ENCODE measurements at regions not wholly inside any gene's neighbourhood (a gene's known extent, or its start where the extent isn't known, plus 50 kb on each side); places are given as distances from the start of the nearest gene placed in this dataset.

DNA sequence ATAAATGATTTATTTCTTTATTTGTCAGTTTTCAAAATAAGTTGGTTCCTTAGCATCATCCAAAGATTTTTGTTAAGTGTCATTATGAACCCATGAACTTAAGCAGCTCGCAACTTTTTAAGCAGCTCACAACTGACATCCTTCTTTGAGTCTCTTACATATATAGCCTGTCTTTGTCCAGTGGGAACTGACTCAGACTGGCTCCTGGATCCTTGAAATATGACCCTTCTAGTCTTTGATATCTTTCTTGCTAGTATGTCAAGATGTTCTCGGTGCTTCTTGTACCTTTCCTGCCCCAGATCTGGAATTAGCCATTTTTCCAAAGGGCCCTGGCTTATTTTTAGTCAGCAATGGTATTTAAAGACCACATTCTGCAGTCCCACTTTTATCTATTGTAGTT is 53.9 kb upstream of the ARID5B start:
- TF ChIP-seq YY1 (IDR thresholded peaks at IDR 0.05; ENCODE audit: insufficient read depth, insufficient read length) (no peak), ZNF274 (IDR thresholded peaks at IDR 0.05; ENCODE audit: low read depth, low read length) (no peak), SUZ12 (IDR thresholded peaks at IDR 0.05; ENCODE audit: extremely low read depth, insufficient read depth, insufficient read length) (no peak)
